K562 (cell line): ENCODE measurements at regions not wholly inside any gene's neighbourhood (a gene's known extent, or its start where the extent isn't known, plus 50 kb on each side); places are given as distances from the start of the nearest gene placed in this dataset.

Experiments used
- ATAC-seq: fragments of 200-7000 bp; cut with Tn5 transposase; 3 replicates; pipeline ENCODE4 v1.9.1; 2020; ENCODE audit warnings: moderate library complexity
- BruUV-seq: library from RNA; stranded (reverse); fragments of 400-500 nt; replicated peaks from 2 replicates; lab custom pipeline; 2021; lab: Mats Ljungman, UMichigan
- CTCF ChIA-PET: fragments of 300-600 bp; formaldehyde crosslinking; extraction: SDS; loops from one replicate; lab custom pipeline; 2021; ENCODE audit warnings: low intra/inter-chr PET ratio; lab: Yijun Ruan, JAX
- POLR2A ChIA-PET: fragments of 300-600, 350-650 bp; sonication (Branson Sonifier 250); formaldehyde crosslinking; extraction: SDS; loops from one replicate; lab custom pipeline; 2021; ENCODE audit warnings: antibody characterized with exemption, inconsistent platforms; lab: Yijun Ruan, JAX
- DNase-seq, 4 experiments: peaks; one replicate each; pipeline versions ENCODE4 v3.0.0 to v3.0.0-alpha.2; 2011 to 2018; ENCODE audit warnings: low spot score in 3 of 4, mixed read lengths in 3 of 4; ENCODE audit errors: extremely low read depth in 1 of 4
- FAIRE-seq: peaks from 2 replicates; lab custom pipeline; 2011; peaks lifted over from hg19 to GRCh38; lab: Jason Lieb, UNC
- H2AFZ ChIP-seq: 2 replicates; pipeline ENCODE4 v1.6.0; 2011; ENCODE audit warnings: low read depth, low read length, control low read depth, inconsistent platforms
- H3K27ac ChIP-seq: fragments of 200-600 bp; 3 replicates; pipeline ENCODE4 v1.8.0; 2011; ENCODE audit warnings: low read depth, mild to moderate bottlenecking, control low read depth, inconsistent platforms, low read length, moderate library complexity, mixed read lengths; ENCODE audit errors: extremely low read depth
- H3K27me3 ChIP-seq, 2 experiments: fragments of 300-600 bp in 1 of 2; 2 replicates in 1 of 2; 3 replicates in 1 of 2; pipeline versions ENCODE4 v1.6.0 to v1.8.0; 2011; ENCODE audit warnings: inconsistent platforms in 2 of 2, low read length in 2 of 2, mild to moderate bottlenecking in 1 of 2, mixed read lengths in 1 of 2, moderate library complexity in 1 of 2; ENCODE audit not compliant: control insufficient read depth in 2 of 2, insufficient read depth in 2 of 2
- H3K36me3 ChIP-seq: fragments of 300-600 bp; 3 replicates; pipeline ENCODE4 v1.8.0; 2011; ENCODE audit warnings: mild to moderate bottlenecking, low read length, inconsistent platforms; ENCODE audit not compliant: control insufficient read depth, insufficient read depth
- H3K4me1 ChIP-seq, 2 experiments: fragments of 200-600 bp in 1 of 2; replicated peaks in 1 of 2; 2 replicates in 1 of 2; 3 replicates in 1 of 2; pipeline versions ENCODE4 v1.5.1 to v1.8.0; 2011; ENCODE audit warnings: inconsistent platforms in 2 of 2, low read length in 2 of 2, mild to moderate bottlenecking in 1 of 2, mixed read lengths in 1 of 2, moderate library complexity in 1 of 2; ENCODE audit not compliant: control insufficient read depth in 2 of 2, insufficient read depth in 2 of 2
- H3K4me2 ChIP-seq: 2 replicates; pipeline ENCODE4 v1.6.1; 2011; ENCODE audit warnings: low read length, control low read depth, inconsistent platforms, mixed read lengths; ENCODE audit not compliant: insufficient read depth
- H3K4me3 ChIP-seq: fragments of 200-600 bp; sonication (generic), shearing (Covaris generic); 2 replicates; pipeline ENCODE4 v1.5.1; 2016; ENCODE audit warnings: control low read depth, inconsistent platforms
- H3K79me2 ChIP-seq: fragments of 200-600 bp; 3 replicates; pipeline ENCODE4 v1.8.0; 2011; ENCODE audit warnings: low read length, inconsistent platforms; ENCODE audit not compliant: control insufficient read depth, insufficient read depth
- H3K9ac ChIP-seq, 2 experiments: 2 replicates each; pipeline versions ENCODE4 v1.6.0 to v1.6.1; 2011; ENCODE audit warnings: low read depth in 2 of 2, low read length in 2 of 2, control low read depth in 1 of 2, inconsistent platforms in 1 of 2, mild to moderate bottlenecking in 1 of 2, mixed read lengths in 1 of 2; ENCODE audit not compliant: insufficient read depth in 1 of 2
- H3K9me1 ChIP-seq: one replicate; pipeline ENCODE4 v1.6.0; 2011; ENCODE audit warnings: inconsistent platforms, mild to moderate bottlenecking, low read length, moderate library complexity; ENCODE audit not compliant: control insufficient read depth, insufficient read depth
- H3K9me3 ChIP-seq: replicated peaks from 2 replicates; pipeline ENCODE4 v1.5.1; 2011; ENCODE audit warnings: low read depth, low read length, inconsistent platforms; ENCODE audit not compliant: control insufficient read depth, insufficient read depth
- H4K20me1 ChIP-seq: replicated peaks from 2 replicates; pipeline ENCODE4 v1.6.1; 2011; ENCODE audit warnings: low read length, inconsistent platforms, mixed read lengths; ENCODE audit not compliant: control insufficient read depth, insufficient read depth
- ETS1 ChIP-seq: conservative IDR thresholded peaks from 2 replicates; pipeline ENCODE4 v1.6.1; 2011; ENCODE audit warnings: low read depth, mild to moderate bottlenecking, low read length; ENCODE audit not compliant: control insufficient read depth
- KLF10 ChIP-seq: fragments of 250-450 bp; sonication (Bioruptor Pico); IDR thresholded peaks from 2 replicates; pipeline ENCODE4 v1.6.1; 2021; ENCODE audit warnings: matching md5 sums
- MXD1 ChIP-seq: fragments of 250-450 bp; sonication (Bioruptor Pico); IDR thresholded peaks from 2 replicates; pipeline ENCODE4 v1.8.0; 2021; ENCODE audit warnings: borderline replicate concordance, mild to moderate bottlenecking, moderate library complexity; ENCODE audit not compliant: poor library complexity, severe bottlenecking
- NELFE ChIP-seq: IDR thresholded peaks from 2 replicates; pipeline ENCODE4 v1.6.1; 2011; ENCODE audit warnings: mild to moderate bottlenecking; ENCODE audit not compliant: insufficient read depth, insufficient read length
- RBM25 ChIP-seq: fragments of 200-400 bp; formaldehyde crosslinking; IDR thresholded peaks from 2 replicates; pipeline ENCODE4 v1.6.1; 2018; ENCODE audit warnings: low read length, low read depth, moderate library complexity; ENCODE audit not compliant: severe bottlenecking
- SP1 ChIP-seq: sonication (generic); formaldehyde crosslinking; IDR thresholded peaks from 2 replicates; pipeline ENCODE4 v1.8.1; 2022; ENCODE audit warnings: mild to moderate bottlenecking, missing genetic modification reagents
- SRSF3 ChIP-seq: fragments of 200-400 bp; formaldehyde crosslinking; IDR thresholded peaks from 2 replicates; pipeline ENCODE4 v1.6.1; 2016; ENCODE audit warnings: mild to moderate bottlenecking, low read length, moderate library complexity; ENCODE audit not compliant: insufficient read depth
- U2AF1 ChIP-seq: fragments of 200-400 bp; formaldehyde crosslinking; optimal IDR thresholded peaks from 2 replicates; pipeline ENCODE3; 2017; ENCODE audit warnings: mild to moderate bottlenecking, low read depth, low read length, moderate library complexity
- XRCC4 ChIP-seq: IDR thresholded peaks from one replicate; pipeline ENCODE4 v1.6.1; 2011; ENCODE audit not compliant: insufficient read depth, insufficient read length; ENCODE audit errors: extremely low read depth
- WGBS: fragments of 100-300 bp; shearing (Covaris generic); methylation state at CpG from one replicate; pipeline ENCODE4 v1.1.6; 2016; ENCODE audit warnings: low coverage, mixed read lengths; ENCODE audit not compliant: insufficient coverage; ENCODE audit errors: missing lambda C conversion rate; 5-methylcytosine and 5-hydroxymethylcytosine counted together
- in situ Hi-C: fragments of 300-500 bp; cut with MboI; formaldehyde crosslinking; loops from 4 replicates; pipeline ENCODE4 v1.15.0; 2018; ENCODE audit warnings: inconsistent platforms, mixed read lengths
- intact Hi-C: fragments of 100-400 bp; cut with micrococcal nuclease; formaldehyde crosslinking; loops from 2 replicates; pipeline ENCODE4 v1.14.2; 2022

- ChIA-PET CTCF (no interaction called here), POLR2A (no interaction called here)
- H3K27ac ChIP-seq, result no peak overlapping the region
- H3K9ac ChIP-seq, result no peak overlapping the region
- no peak for TF ChIP-seq MXD1
- TF ChIP-seq RBM25, result peak; percentile 40
- no peak overlapping the region for H3K4me2 ChIP-seq
- ATAC-seq (no peak), FAIRE-seq (no peak), DNase-seq (no peak)
- no peaks in the 10 kb centered on the region for H3K9me1 ChIP-seq
- H4K20me1 ChIP-seq, result no peaks in the 10 kb centered on the region
- WGBS, result 6% methylated on average over 8 of the region's 8 CpGs
- BruUV-seq, result no TSS peak
- H3K9me3 ChIP-seq, result no peaks in the 10 kb centered on the region
- no peaks in the 10 kb centered on the region; a peak in 2 of 5 replicates for H3K4me1 ChIP-seq
- H2AFZ ChIP-seq, result no peak overlapping the region
- in situ Hi-C loops (no loop called here), intact Hi-C loops (no loop called here)
- no peaks in the 10 kb centered on the region for H3K36me3 ChIP-seq
- peaks cover 0 to 3% of the 10 kb centered on the region in 2 experiments; a peak in 2 of 5 replicates for H3K27me3 ChIP-seq
- H3K4me3 ChIP-seq, result no peak overlapping the region
- no peaks in the 10 kb centered on the region for H3K79me2 ChIP-seq
These were observed 94.7 kb downstream of the SYNE3 start for GRCh38 chr14:95421741-95422140.

- in situ Hi-C loops (no loop called here), intact Hi-C loops (no loop called here)
- Histone ChIP-seq H3K4me1 (no peaks in the 10 kb centered on the region; a peak in 2 of 5 replicates), H3K27ac (no peak overlapping the region), H3K4me2 (no peak overlapping the region), H4K20me1 (no peaks in the 10 kb centered on the region), H3K9me3 (no peaks in the 10 kb centered on the region), H3K27me3 (peaks cover 0 to 8% of the 10 kb centered on the region in 2 experiments; a peak in 2 of 5 replicates), H3K36me3 (no peaks in the 10 kb centered on the region)
- no peak for FAIRE-seq
- BruUV-seq, result no TSS peak
- 0% methylated on average over 2 of the region's 3 CpGs for WGBS
- no peak for DNase-seq
- CTCF ChIA-PET, result no interaction called here
- TF ChIP-seq ETS1, result no peak
- TF ChIP-seq XRCC4, result no peak
- TF ChIP-seq NELFE, result no peak
- no peak for TF ChIP-seq SRSF3
- TF ChIP-seq KLF10, result no peak
- TF ChIP-seq SP1, result no peak
- TF ChIP-seq U2AF1, result no peak
- TF ChIP-seq, all 486 proteins: peak for 0
- no peak for ATAC-seq
- Histone ChIP-seq H3K9ac (no peak overlapping the region), H2AFZ (no peak overlapping the region), H3K4me3 (no peak overlapping the region), H3K79me2 (no peaks in the 10 kb centered on the region), H3K9me1 (no peaks in the 10 kb centered on the region)
- POLR2A ChIA-PET, result no interaction called here
These were observed 96.4 kb downstream of the SYNE3 start for GRCh38 chr14:95420060-95420459.
